Osteoblast (primary cell): ENCODE measurements at regions not wholly inside any gene's neighbourhood (a gene's known extent, or its start where the extent isn't known, plus 50 kb on each side); places are given as distances from the start of the nearest gene placed in this dataset.
"Not testable (repeated sequence)": the region's sequence is repeated elsewhere in the genome, so short reads cannot be mapped to it uniquely, and the experiment has no call there.

ENCODE experiments used
- DNase-seq: peaks from one replicate; pipeline ENCODE4 v3.0.0; 2011; ENCODE audit warnings: low spot score, mixed read lengths; ENCODE audit not compliant: insufficient read length; ENCODE audit errors: missing footprints
- H2AFZ ChIP-seq: 2 replicates; pipeline ENCODE4 v1.6.0; 2011; ENCODE audit warnings: mild to moderate bottlenecking, low read length
- H3K27ac ChIP-seq: 2 replicates; pipeline ENCODE4 v1.5.1; 2011; ENCODE audit warnings: mild to moderate bottlenecking, low read depth, low read length, moderate library complexity
- H3K27me3 ChIP-seq: 2 replicates; pipeline ENCODE4 v1.6.0; 2012; ENCODE audit warnings: mild to moderate bottlenecking, control low read depth, inconsistent platforms, low read length, moderate library complexity; ENCODE audit not compliant: insufficient read depth
- H3K36me3 ChIP-seq: 2 replicates; pipeline ENCODE4 v1.5.1; 2011; ENCODE audit warnings: mild to moderate bottlenecking, low read length, control low read depth, moderate library complexity; ENCODE audit not compliant: insufficient read depth
- H3K4me1 ChIP-seq: 2 replicates; pipeline ENCODE4 v1.5.1; 2011; ENCODE audit warnings: mild to moderate bottlenecking, low read length, control low read depth, moderate library complexity; ENCODE audit not compliant: insufficient read depth
- H3K4me2 ChIP-seq: 2 replicates; pipeline ENCODE4 v1.6.0; 2011; ENCODE audit warnings: mild to moderate bottlenecking, low read length; ENCODE audit not compliant: insufficient read depth
- H3K4me3 ChIP-seq: fragments of 200-600 bp; sonication (generic); 3 replicates; pipeline ENCODE4 v1.5.1; 2012; ENCODE audit warnings: mild to moderate bottlenecking, low read length, inconsistent platforms; ENCODE audit not compliant: insufficient read depth
- H3K79me2 ChIP-seq: 2 replicates; pipeline ENCODE4 v1.6.0; 2012; ENCODE audit warnings: mild to moderate bottlenecking, low read length, control low read depth, inconsistent platforms; ENCODE audit not compliant: insufficient read depth
- H3K9me3 ChIP-seq: 2 replicates; pipeline ENCODE4 v1.5.1; 2011; ENCODE audit warnings: low read depth, low read length, control low read depth
- H4K20me1 ChIP-seq: 2 replicates; pipeline ENCODE4 v1.6.0; 2012; ENCODE audit warnings: mild to moderate bottlenecking, low read length, control low read depth; ENCODE audit not compliant: insufficient read depth
- CTCF ChIP-seq: IDR thresholded peaks from 2 replicates; pipeline ENCODE4 v1.5.1; 2011; ENCODE audit warnings: mild to moderate bottlenecking, low read depth, low read length, moderate library complexity; ENCODE audit errors: extremely low read depth

DNA sequence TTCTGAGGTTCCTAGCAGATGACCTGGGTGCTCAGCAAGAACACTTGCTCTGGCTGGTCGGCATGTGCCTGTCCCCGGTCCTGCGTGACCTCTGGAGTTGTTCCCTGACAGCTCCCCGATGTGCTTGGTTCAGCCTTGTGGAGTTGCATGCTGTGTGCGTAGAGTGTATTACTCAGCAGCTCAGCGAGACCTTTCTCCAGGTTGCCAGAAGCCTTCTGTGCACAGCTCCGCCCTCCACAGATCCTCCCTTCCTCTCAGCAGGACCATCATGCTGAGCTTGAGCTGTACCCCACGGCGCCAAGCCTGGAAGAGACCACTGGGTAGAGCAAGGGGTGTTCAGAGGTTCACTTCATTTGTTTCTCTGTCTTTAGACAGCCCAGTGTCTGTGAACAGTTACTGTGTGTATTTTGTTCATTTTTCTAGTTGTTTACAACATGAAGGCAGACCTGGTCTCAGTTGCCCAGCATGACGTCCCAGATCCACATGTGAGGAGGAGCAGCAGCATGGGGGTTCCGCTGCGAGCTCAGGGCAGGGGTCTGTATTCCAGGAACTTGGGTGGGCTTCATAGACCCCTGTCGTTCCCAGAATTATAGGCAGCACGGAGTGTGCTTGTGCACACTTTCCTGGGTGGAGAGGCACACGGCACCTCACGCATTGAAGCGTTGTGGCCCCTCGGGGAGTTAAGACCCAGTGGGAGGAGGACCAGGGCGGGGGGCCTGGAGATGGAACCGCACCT is 148.6 kb downstream of the IGLL1 start:
- no peak for TF ChIP-seq CTCF
- Histone ChIP-seq H3K79me2 (no peaks in the 10 kb centered on the region), H2AFZ (no peak overlapping the region), H3K36me3 (no peaks in the 10 kb centered on the region), H3K9me3 (no peaks in the 10 kb centered on the region), H3K4me3 (no peak overlapping the region), H3K4me1 (no peaks in the 10 kb centered on the region), H4K20me1 (peaks cover 3% of the 10 kb centered on the region), H3K27ac (no peak overlapping the region), H3K27me3 (no peaks in the 10 kb centered on the region), H3K4me2 (no peak overlapping the region)
- peak; percentile 81 for DNase-seq

DNA sequence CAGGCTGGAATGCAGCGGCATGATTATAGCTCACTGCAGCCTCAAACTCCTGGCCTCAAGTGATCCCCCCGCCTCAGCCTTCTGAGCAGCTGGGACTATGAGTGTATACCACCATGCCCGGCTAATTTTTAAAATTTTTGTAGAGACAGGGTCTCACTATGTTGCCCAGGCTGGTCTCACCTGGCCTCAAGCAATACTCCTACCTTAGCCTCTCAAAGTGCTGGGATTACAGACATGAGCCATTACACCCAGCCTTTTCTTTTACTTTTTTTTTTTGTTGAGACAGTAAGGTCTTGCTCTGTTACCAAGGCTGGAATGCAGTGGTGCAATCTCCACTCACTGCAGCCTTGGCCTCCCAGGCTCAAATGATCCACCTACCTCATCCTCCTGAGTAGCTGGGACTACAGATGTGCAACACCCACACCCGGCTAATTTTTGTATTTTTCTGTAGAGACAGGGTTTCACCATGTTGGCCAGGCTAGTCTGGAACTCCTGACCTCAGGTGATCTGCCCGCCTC is 155.5 kb downstream of the IGLL1 start:
- H3K4me2 ChIP-seq, H3K9me3 ChIP-seq, H3K36me3 ChIP-seq, DNase-seq, H4K20me1 ChIP-seq, H3K79me2 ChIP-seq, H3K27ac ChIP-seq, H3K4me1 ChIP-seq, H2AFZ ChIP-seq, H3K4me3 ChIP-seq, H3K27me3 ChIP-seq: not testable (repeated sequence)

DNA sequence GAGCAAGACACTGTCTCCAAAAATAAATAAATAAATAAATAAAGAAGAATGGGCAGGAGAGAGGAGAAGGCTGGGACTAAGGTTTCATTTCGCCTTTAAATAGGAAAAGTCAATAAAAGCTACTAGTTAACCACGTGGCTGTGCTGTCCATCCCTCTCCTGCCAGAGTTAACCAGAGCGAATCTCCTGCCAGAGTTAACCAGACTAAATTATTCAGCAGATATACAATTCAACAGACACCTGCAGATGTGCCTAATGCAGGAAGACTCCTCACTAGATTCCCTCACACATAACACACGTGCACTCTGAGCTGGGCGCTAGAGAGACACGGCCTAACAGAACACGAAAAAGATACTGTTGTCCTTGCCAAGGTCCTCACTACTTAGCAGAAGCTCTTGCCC is 156.1 kb downstream of the IGLL1 start:
- H3K4me2 ChIP-seq: no peak overlapping the region
- DNase-seq: no peak
- no peaks in the 10 kb centered on the region for H3K27me3 ChIP-seq
- no peak overlapping the region for H3K27ac ChIP-seq
- no peaks in the 10 kb centered on the region for H3K4me1 ChIP-seq
- TF ChIP-seq CTCF: no peak
- H4K20me1 ChIP-seq: no peaks in the 10 kb centered on the region
- no peak overlapping the region for H3K4me3 ChIP-seq
- no peak overlapping the region for H2AFZ ChIP-seq
- no peaks in the 10 kb centered on the region for H3K79me2 ChIP-seq
- no peaks in the 10 kb centered on the region for H3K9me3 ChIP-seq
- no peaks in the 10 kb centered on the region for H3K36me3 ChIP-seq

- H3K27ac ChIP-seq, H4K20me1 ChIP-seq, H3K27me3 ChIP-seq, H3K36me3 ChIP-seq, H3K79me2 ChIP-seq, H3K4me3 ChIP-seq, H3K9me3 ChIP-seq, DNase-seq, H3K4me1 ChIP-seq, H2AFZ ChIP-seq, H3K4me2 ChIP-seq: not testable (repeated sequence)
Measured at GRCh38 chr22:23422281-23422680, 157.8 kb downstream of the IGLL1 start.

GRCh38 chr22:23421300-23421699 is 158.8 kb downstream of the IGLL1 start:
- DNase-seq, H3K79me2 ChIP-seq, H4K20me1 ChIP-seq, H3K27ac ChIP-seq, H3K9me3 ChIP-seq, H3K4me1 ChIP-seq, H3K36me3 ChIP-seq, H3K4me3 ChIP-seq, H2AFZ ChIP-seq, H3K4me2 ChIP-seq, H3K27me3 ChIP-seq: not testable (repeated sequence)
